Mesothelial cell of epicardium (in vitro differentiated cells): ENCODE measurements at regions not wholly inside any gene's neighbourhood (a gene's known extent, or its start where the extent isn't known, plus 50 kb on each side); places are given as distances from the start of the nearest gene placed in this dataset.
A peak's percentile ranks its signal among the peaks of the same experiment; 100 is the strongest.

Experiments used
- DNase-seq, 2 experiments: peaks; one replicate each; pipeline ENCODE4 v3.0.0; 2021; ENCODE audit warnings: low spot score in 2 of 2; ENCODE audit not compliant: unreplicated experiment in 2 of 2
- H3K27ac Mint-ChIP-seq: 2 replicates; pipeline ENCODE4 v1.8.0; 2021; ENCODE audit warnings: mixed read lengths
- H3K27me3 Mint-ChIP-seq: 2 replicates; pipeline ENCODE4 v1.8.0; 2021; ENCODE audit warnings: low read depth, mixed read lengths
- H3K36me3 Mint-ChIP-seq: 2 replicates; pipeline ENCODE4 v1.8.0; 2021; ENCODE audit warnings: mixed read lengths
- H3K4me1 Mint-ChIP-seq: 2 replicates; pipeline ENCODE4 v1.8.0; 2021; ENCODE audit warnings: mixed read lengths
- H3K4me3 Mint-ChIP-seq: 2 replicates; pipeline ENCODE4 v1.8.0; 2021; ENCODE audit warnings: mild to moderate bottlenecking, moderate library complexity, mixed read lengths
- H3K9me3 Mint-ChIP-seq: 2 replicates; pipeline ENCODE4 v1.8.0; 2021; ENCODE audit warnings: mixed read lengths
- CTCF ChIP-seq: fragments of 200-600 bp; sonication (generic); IDR thresholded peaks from one replicate; pipeline ENCODE4 v1.5.0; 2021; ENCODE audit warnings: antibody characterized with exemption; ENCODE audit not compliant: unreplicated experiment

- Mint-ChIP-seq H3K4me1 (peaks cover 9% of the 10 kb centered on the region), H3K36me3 (no peaks in the 10 kb centered on the region), H3K27me3 (no peaks in the 10 kb centered on the region), H3K27ac (no peak overlapping the region), H3K4me3 (no peak overlapping the region), H3K9me3 (no peaks in the 10 kb centered on the region)
- TF ChIP-seq CTCF: no peak
- no peak for DNase-seq
Observed at GRCh38 chr1:169012416-169012815, 94.1 kb upstream of the ATP1B1 start.

GRCh38 chr1:169013821-169014220 lies 92.7 kb upstream of the ATP1B1 start:
- Mint-ChIP-seq H3K4me3 (no peak overlapping the region), H3K9me3 (no peaks in the 10 kb centered on the region), H3K27me3 (no peaks in the 10 kb centered on the region), H3K4me1 (peaks cover 9% of the 10 kb centered on the region), H3K36me3 (no peaks in the 10 kb centered on the region), H3K27ac (no peak overlapping the region)
- no peak for TF ChIP-seq CTCF
- DNase-seq: no peak

GRCh38 chr1:169015464-169015863 lies 91.0 kb upstream of the ATP1B1 start:
- Mint-ChIP-seq H3K36me3 (no peaks in the 10 kb centered on the region), H3K27ac (peak overlapping the region; percentile 5), H3K27me3 (no peaks in the 10 kb centered on the region), H3K4me3 (no peak overlapping the region), H3K4me1 (peaks cover 9% of the 10 kb centered on the region), H3K9me3 (no peaks in the 10 kb centered on the region)
- TF ChIP-seq CTCF: no peak
- no peak for DNase-seq

- Mint-ChIP-seq H3K9me3 (no peaks in the 10 kb centered on the region), H3K27me3 (no peaks in the 10 kb centered on the region), H3K27ac (no peak overlapping the region), H3K4me1 (peaks cover 14% of the 10 kb centered on the region), H3K36me3 (no peaks in the 10 kb centered on the region), H3K4me3 (no peak overlapping the region)
- TF ChIP-seq CTCF: no peak
- no peak for DNase-seq
Observed at GRCh38 chr1:169018751-169019150, 87.7 kb upstream of the ATP1B1 start.

GRCh38 chr1:169019419-169020058 lies 87.0 kb upstream of the ATP1B1 start:
- Mint-ChIP-seq H3K36me3 (no peaks in the 10 kb centered on the region), H3K4me3 (no peak overlapping the region), H3K4me1 (peaks cover 14% of the 10 kb centered on the region), H3K27ac (no peak overlapping the region), H3K27me3 (no peaks in the 10 kb centered on the region), H3K9me3 (no peaks in the 10 kb centered on the region)
- TF ChIP-seq CTCF: no peak
- DNase-seq: no peak

- H3K27me3 Mint-ChIP-seq: no peaks in the 10 kb centered on the region
- no peak for DNase-seq
- no peak overlapping the region for H3K27ac Mint-ChIP-seq
- TF ChIP-seq CTCF: no peak
- H3K36me3 Mint-ChIP-seq: no peaks in the 10 kb centered on the region
- H3K4me3 Mint-ChIP-seq: no peak overlapping the region
- peaks cover 9% of the 10 kb centered on the region for H3K4me1 Mint-ChIP-seq
- H3K9me3 Mint-ChIP-seq: no peaks in the 10 kb centered on the region
Observed at GRCh38 chr1:169020684-169021083, 85.8 kb upstream of the ATP1B1 start.
